GM12864 (cell line): ENCODE measurements at regions not wholly inside any gene's neighbourhood (a gene's known extent, or its start where the extent isn't known, plus 50 kb on each side); places are given as distances from the start of the nearest gene placed in this dataset.

Source experiments
- DNase-seq: peaks from one replicate; pipeline ENCODE4 v3.0.0-alpha.2; 2011; ENCODE audit warnings: low read depth
- H3K4me3 ChIP-seq: 2 replicates; pipeline ENCODE4 v1.5.1; 2011; ENCODE audit warnings: mild to moderate bottlenecking, low read depth, low read length, control low read depth
- CTCF ChIP-seq: IDR thresholded peaks from 2 replicates; pipeline ENCODE4 v1.5.1; 2011; ENCODE audit warnings: low read depth, mild to moderate bottlenecking, moderate library complexity, low read length, control low read depth, inconsistent platforms; ENCODE audit errors: missing control alignments

GRCh38 chr11:25925359-25925758 lies 406.6 kb upstream of the ANO3 start:
- DNase-seq, result no peak
- TF ChIP-seq CTCF, result no peak
- no peak overlapping the region for H3K4me3 ChIP-seq

- no peak for TF ChIP-seq CTCF
- no peak overlapping the region for H3K4me3 ChIP-seq
- no peak for DNase-seq
These were observed 404.4 kb upstream of the ANO3 start for GRCh38 chr11:25927411-25927953.

GRCh38 chr11:25928076-25928475 lies 403.9 kb upstream of the ANO3 start:
- H3K4me3 ChIP-seq, result no peak overlapping the region
- TF ChIP-seq CTCF, result no peak
- no peak for DNase-seq

GRCh38 chr11:25938952-25939351 lies 393.0 kb upstream of the ANO3 start:
- no peak for TF ChIP-seq CTCF
- no peak overlapping the region for H3K4me3 ChIP-seq
- no peak for DNase-seq

GRCh38 chr11:25939691-25940090 lies 392.2 kb upstream of the ANO3 start:
- no peak for DNase-seq
- no peak for TF ChIP-seq CTCF
- H3K4me3 ChIP-seq, result no peak overlapping the region

GRCh38 chr11:25941353-25941752 lies 390.6 kb upstream of the ANO3 start:
- no peak for TF ChIP-seq CTCF
- H3K4me3 ChIP-seq, result no peak overlapping the region
- no peak for DNase-seq

- no peak overlapping the region for H3K4me3 ChIP-seq
- no peak for DNase-seq
- no peak for TF ChIP-seq CTCF
These were observed 388.9 kb upstream of the ANO3 start for GRCh38 chr11:25943031-25943430.
